ENCODE measurements at regions not wholly inside any gene's neighbourhood (a gene's known extent, or its start where the extent isn't known, plus 50 kb on each side); places are given as distances from the start of the nearest gene placed in this dataset.

- TF ChIP-seq POLR2AphosphoS5 (IDR thresholded peaks at IDR 0.05) (no peak), POLR2A (IDR thresholded peaks at IDR 0.05) (no peak), CTCF (IDR thresholded peaks at IDR 0.05) (no peak)
Measured at GRCh38 chr5:109945723-109946480, 256.2 kb downstream of the MAN2A1 start.
